A549 (cell line): ENCODE measurements at regions not wholly inside any gene's neighbourhood (a gene's known extent, or its start where the extent isn't known, plus 50 kb on each side); places are given as distances from the start of the nearest gene placed in this dataset.

Experiments used
- CEBPB ChIP-seq, 2 experiments: fragments of >200 bp in 1 of 2; sonication (Bioruptor Twin) in 1 of 2; formaldehyde crosslinking in 1 of 2; IDR thresholded peaks; 2 replicates each; pipeline ENCODE4 v1.6.1; 2012 to 2016
- CTCF ChIP-seq: fragments of >200 bp; sonication (Bioruptor Twin); formaldehyde crosslinking; IDR thresholded peaks from 3 replicates; pipeline ENCODE4 v1.5.1; 2016
- EHMT2 ChIP-seq: fragments of 200-600 bp; sonication (generic); IDR thresholded peaks from 2 replicates; pipeline ENCODE4 v1.6.1; 2016; ENCODE audit warnings: antibody characterized with exemption, low read depth, mild to moderate bottlenecking, moderate library complexity
- EP300 ChIP-seq, 2 experiments: fragments of >200 bp; sonication (Bioruptor Twin); formaldehyde crosslinking; IDR thresholded peaks; 2 replicates in 1 of 2; 3 replicates in 1 of 2; pipeline ENCODE4 v1.6.1; 2016 to 2017
- JUN ChIP-seq, 2 experiments: fragments of >200 bp; sonication (Bioruptor Twin); formaldehyde crosslinking; IDR thresholded peaks; 2 replicates in 1 of 2; 3 replicates in 1 of 2; pipeline ENCODE4 v1.6.1; 2016 to 2017
- KDM1A ChIP-seq: fragments of 200-600 bp; sonication (generic); IDR thresholded peaks from 2 replicates; pipeline ENCODE4 v1.6.1; 2016; ENCODE audit warnings: low read depth, mild to moderate bottlenecking
- MAFK ChIP-seq: fragments of 450-650 bp; IDR thresholded peaks from 2 replicates; pipeline ENCODE4 v1.6.1; 2014; ENCODE audit not compliant: partially characterized antibody
- MYC ChIP-seq: IDR thresholded peaks from 2 replicates; pipeline ENCODE4 v1.6.1; 2012; ENCODE audit warnings: mild to moderate bottlenecking, inconsistent platforms, low read length, improper control_type of control experiment, borderline replicate concordance
- POLR2A ChIP-seq: IDR thresholded peaks from 2 replicates; pipeline ENCODE4 v1.6.1; 2012; ENCODE audit warnings: mild to moderate bottlenecking, low read length
- REST ChIP-seq: fragments of 200-600 bp; sonication (generic); IDR thresholded peaks from 2 replicates; pipeline ENCODE4 v1.6.1; 2016; ENCODE audit warnings: antibody characterized with exemption, mild to moderate bottlenecking, moderate library complexity
- TF ChIP-seq, protein P1 (sequence below): fragments of 250-450 bp; sonication (Bioruptor Pico); IDR thresholded peaks from 2 replicates; pipeline ENCODE4 v1.5.0; 2021; ENCODE audit warnings: mild to moderate bottlenecking, moderate library complexity, borderline replicate concordance

DNA sequence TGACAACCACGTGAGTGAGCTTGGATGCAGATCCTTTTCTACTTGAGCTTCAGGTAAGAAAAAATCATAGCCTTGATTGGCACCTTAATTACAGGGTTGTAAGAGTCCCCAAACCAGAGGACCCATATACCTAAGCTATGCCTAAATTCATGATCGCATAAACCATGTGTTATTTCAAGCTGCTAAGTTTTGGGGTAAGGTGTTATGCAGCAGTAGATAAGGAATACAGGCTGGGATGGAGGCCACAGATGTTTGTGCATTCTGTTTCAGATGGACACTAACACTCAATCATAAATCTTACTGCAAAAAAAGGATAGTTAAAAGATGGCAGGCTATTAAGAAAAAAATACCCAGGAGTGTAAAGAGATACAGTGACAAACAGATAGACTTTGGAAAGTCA, 112.3 kb downstream of the ASB9 start:
- TF ChIP-seq MYC (no peak), MAFK (no peak), CTCF (no peak), EP300 (IDR thresholded peaks at IDR 0.05) (no peak), REST (no peak), POLR2A (no peak), KDM1A (no peak), JUN (IDR thresholded peaks at IDR 0.05) (no peak), CEBPB (IDR thresholded peaks at IDR 0.05) (no peak), EHMT2 (no peak)
- TF ChIP-seq, protein P1, sequence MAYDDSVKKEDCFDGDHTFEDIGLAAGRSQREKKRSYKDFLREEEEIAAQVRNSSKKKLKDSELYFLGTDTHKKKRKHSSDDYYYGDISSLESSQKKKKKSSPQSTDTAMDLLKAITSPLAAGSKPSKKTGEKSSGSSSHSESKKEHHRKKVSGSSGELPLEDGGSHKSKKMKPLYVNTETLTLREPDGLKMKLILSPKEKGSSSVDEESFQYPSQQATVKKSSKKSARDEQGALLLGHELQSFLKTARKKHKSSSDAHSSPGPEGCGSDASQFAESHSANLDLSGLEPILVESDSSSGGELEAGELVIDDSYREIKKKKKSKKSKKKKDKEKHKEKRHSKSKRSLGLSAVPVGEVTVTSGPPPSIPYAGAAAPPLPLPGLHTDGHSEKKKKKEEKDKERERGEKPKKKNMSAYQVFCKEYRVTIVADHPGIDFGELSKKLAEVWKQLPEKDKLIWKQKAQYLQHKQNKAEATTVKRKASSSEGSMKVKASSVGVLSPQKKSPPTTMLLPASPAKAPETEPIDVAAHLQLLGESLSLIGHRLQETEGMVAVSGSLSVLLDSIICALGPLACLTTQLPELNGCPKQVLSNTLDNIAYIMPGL: no peak
